Suppressor macrophage (primary cell): ENCODE measurements at regions not wholly inside any gene's neighbourhood (a gene's known extent, or its start where the extent isn't known, plus 50 kb on each side); places are given as distances from the start of the nearest gene placed in this dataset.
A peak's percentile ranks its signal among the peaks of the same experiment; 100 is the strongest.

Experiments used
- DNase-seq, 4 experiments: peaks; one replicate each; pipeline ENCODE4 v3.0.0-alpha.2; 2020 to 2022

- DNase-seq, result no peak
Measured at GRCh38 chr7:88402529-88402928, 95.8 kb upstream of the STEAP4 start.

GRCh38 chr7:88401009-88401623 is 94.4 kb upstream of the STEAP4 start:
- DNase-seq, result peak; percentile 31 to 68 (median 42)

GRCh38 chr7:88399696-88400240 is 93.1 kb upstream of the STEAP4 start:
- DNase-seq, result no peak

- no peak for DNase-seq
Measured at GRCh38 chr7:88399036-88399435, 92.3 kb upstream of the STEAP4 start.

GRCh38 chr7:88398459-88398858 is 91.8 kb upstream of the STEAP4 start:
- no peak for DNase-seq

GRCh38 chr7:88396948-88397322 is 90.2 kb upstream of the STEAP4 start:
- DNase-seq, result peak in 1 of 4 experiments; percentile 5

GRCh38 chr7:88396295-88396947 is 89.7 kb upstream of the STEAP4 start:
- DNase-seq, result peak in 3 of 4 experiments; percentile 9 to 23 (median 22)

GRCh38 chr7:88395715-88396114 is 89.0 kb upstream of the STEAP4 start:
- DNase-seq, result peak; percentile 72 to 94 (median 81)

- no peak for DNase-seq
Measured at GRCh38 chr7:88391247-88391646, 84.6 kb upstream of the STEAP4 start.

GRCh38 chr7:88387368-88387767 is 80.7 kb upstream of the STEAP4 start:
- DNase-seq, result no peak

GRCh38 chr7:88386665-88387156 is 80.0 kb upstream of the STEAP4 start:
- DNase-seq, result no peak

GRCh38 chr7:88377434-88377833 is 70.7 kb upstream of the STEAP4 start:
- no peak for DNase-seq

GRCh38 chr7:88368686-88369085 is 62.0 kb upstream of the STEAP4 start:
- DNase-seq, result no peak

GRCh38 chr7:88366845-88367244 is 60.2 kb upstream of the STEAP4 start:
- DNase-seq, result no peak

- DNase-seq, result no peak
Measured at GRCh38 chr7:88363869-88364268, 57.2 kb upstream of the STEAP4 start.

GRCh38 chr7:88363249-88363648 is 56.6 kb upstream of the STEAP4 start:
- no peak for DNase-seq

- DNase-seq, result peak in 2 of 4 experiments; percentile 3 to 26
Measured at GRCh38 chr7:88361357-88361756, 54.7 kb upstream of the STEAP4 start.

- no peak for DNase-seq
Measured at GRCh38 chr7:88358881-88359280, 52.2 kb upstream of the STEAP4 start.

- no peak for DNase-seq
Measured at GRCh38 chr7:88358526-88358838, 51.8 kb upstream of the STEAP4 start.

- peak; percentile 14 to 65 (median 48) for DNase-seq
Measured at GRCh38 chr7:88357781-88358525, 51.3 kb upstream of the STEAP4 start.

- DNase-seq, result peak; percentile 50 to 72 (median 66)
Measured at GRCh38 chr7:88357294-88357693, 50.6 kb upstream of the STEAP4 start.
